Subcutaneous abdominal adipose tissue (tissue), 5 donors: ENCODE measurements at regions not wholly inside any gene's neighbourhood (a gene's known extent, or its start where the extent isn't known, plus 50 kb on each side); places are given as distances from the start of the nearest gene placed in this dataset.
"Not testable (repeated sequence)": the region's sequence is repeated elsewhere in the genome, so short reads cannot be mapped to it uniquely, and the experiment has no call there.

ENCODE experiments used
- H3K27ac ChIP-seq: one replicate; pipeline ENCODE4 v1.7.0; 2013; ENCODE audit warnings: low read depth, mild to moderate bottlenecking, inconsistent platforms, low read length, moderate library complexity
- H3K27me3 ChIP-seq, 5 donors: one replicate each; pipeline ENCODE4 v1.7.0; 2013; ENCODE audit warnings: low read length in 5 of 5, inconsistent platforms in 1 of 5; ENCODE audit not compliant: control insufficient read depth in 5 of 5, insufficient read depth in 4 of 5
- H3K36me3 ChIP-seq, 5 donors: one replicate each; pipeline ENCODE4 v1.7.0; 2013; ENCODE audit warnings: low read length in 5 of 5; ENCODE audit not compliant: control insufficient read depth in 5 of 5, insufficient read depth in 5 of 5
- H3K4me1 ChIP-seq, 5 donors: one replicate each; pipeline ENCODE4 v1.7.0; 2013; ENCODE audit warnings: low read length in 5 of 5, mild to moderate bottlenecking in 3 of 5, moderate library complexity in 1 of 5; ENCODE audit not compliant: control insufficient read depth in 5 of 5, insufficient read depth in 5 of 5
- H3K4me3 ChIP-seq, 5 donors: one replicate each; pipeline ENCODE4 v1.7.0; 2013; ENCODE audit warnings: low read length in 5 of 5, low read depth in 1 of 5
- H3K9ac ChIP-seq, 5 donors: one replicate each; pipeline ENCODE4 v1.7.0; 2013; ENCODE audit warnings: low read length in 5 of 5, mild to moderate bottlenecking in 4 of 5, moderate library complexity in 3 of 5
- H3K9me3 ChIP-seq, 5 donors: one replicate each; pipeline ENCODE4 v1.7.0; 2013; ENCODE audit warnings: low read length in 5 of 5; ENCODE audit not compliant: control insufficient read depth in 5 of 5
- donor health status: healthy.
- donor health status: healthy.
- donor health status: healthy.
- donor health status: healthy.
- donor health status: healthy.

DNA sequence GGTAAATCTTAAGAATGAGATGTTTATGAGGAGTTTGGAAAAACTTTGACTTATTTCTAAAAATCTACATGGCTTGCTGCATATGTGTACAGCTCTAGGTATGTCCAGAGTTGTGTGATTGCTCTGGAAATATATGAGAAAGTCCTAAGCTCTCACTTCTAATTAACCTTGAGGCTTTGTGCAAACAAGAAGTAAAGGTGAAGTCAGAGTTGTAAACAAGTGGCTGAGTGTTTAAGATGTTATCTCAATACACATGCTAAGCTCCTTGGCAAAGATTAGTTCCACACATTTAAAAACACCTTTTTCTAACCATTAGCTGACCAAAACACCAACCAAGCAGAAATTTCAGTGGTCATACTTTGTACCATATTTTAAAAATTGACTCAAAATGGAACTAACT is 684.2 kb downstream of the HTR1B start:
- no peak overlapping the region for H3K9ac ChIP-seq
- no peaks in the 10 kb centered on the region for H3K9me3 ChIP-seq
- no peaks in the 10 kb centered on the region for H3K36me3 ChIP-seq
- no peak overlapping the region for H3K27ac ChIP-seq
- no peaks in the 10 kb centered on the region for H3K27me3 ChIP-seq
- peaks cover 0 to 9% (median 0%) of the 10 kb centered on the region in 5 donors for H3K4me1 ChIP-seq
- no peak overlapping the region for H3K4me3 ChIP-seq

DNA sequence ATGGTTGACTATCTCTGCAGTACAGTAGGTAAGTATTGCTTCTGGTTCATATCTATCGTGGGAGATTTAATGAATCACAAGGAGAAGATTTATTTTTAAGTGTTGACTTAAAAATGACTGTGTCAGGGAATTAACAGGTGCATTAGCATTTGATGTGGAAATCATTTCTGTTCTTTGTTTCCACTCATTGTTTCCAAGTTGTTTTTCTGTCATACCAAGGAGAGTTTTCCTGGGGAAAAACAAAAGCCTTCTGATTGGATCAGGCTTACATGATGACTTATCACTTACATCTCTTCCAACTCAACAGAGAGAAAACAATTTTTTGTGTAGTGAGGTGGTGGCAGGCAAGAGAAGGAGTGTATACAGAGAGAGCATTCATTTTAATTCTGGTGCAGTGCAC is 686.4 kb downstream of the HTR1B start:
- no peak overlapping the region for H3K9ac ChIP-seq
- H3K4me3 ChIP-seq = no peak overlapping the region
- H3K27ac ChIP-seq = no peak overlapping the region
- H3K36me3 ChIP-seq = no peaks in the 10 kb centered on the region
- no peaks in the 10 kb centered on the region for H3K27me3 ChIP-seq
- peaks cover 0 to 9% (median 0%) of the 10 kb centered on the region in 5 donors for H3K4me1 ChIP-seq
- H3K9me3 ChIP-seq = no peaks in the 10 kb centered on the region

DNA sequence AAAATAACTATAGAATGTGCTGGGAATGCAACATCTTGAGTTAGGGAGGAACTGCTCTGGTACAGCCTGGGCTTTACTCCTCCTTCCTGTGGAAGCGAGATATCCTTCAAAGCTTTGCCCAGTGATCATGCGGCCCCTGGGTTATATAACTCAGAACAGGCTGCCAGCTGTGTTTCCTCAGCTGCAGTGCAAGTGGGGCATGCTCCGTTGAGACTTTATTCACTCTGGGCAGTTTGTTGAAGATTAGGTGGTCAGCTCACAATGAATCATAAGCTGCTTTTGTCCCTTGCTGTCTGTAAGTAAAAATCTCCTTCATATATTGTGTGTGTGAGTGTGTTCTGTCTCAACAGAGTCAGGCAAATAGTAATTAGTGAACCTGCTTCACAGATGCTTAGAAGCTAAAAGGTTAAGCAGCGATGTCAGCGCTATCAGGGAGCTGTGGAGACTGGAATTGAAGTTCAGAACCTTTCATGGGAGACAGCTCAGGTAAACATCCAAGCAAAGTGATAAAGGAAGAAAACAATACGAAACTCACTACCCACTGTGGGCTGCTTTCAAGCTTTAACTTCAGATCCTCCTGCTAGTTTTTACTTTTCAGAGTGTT is 688.4 kb downstream of the HTR1B start:
- Histone ChIP-seq H3K27ac (no peak overlapping the region), H3K4me3 (no peak overlapping the region), H3K4me1 (peaks cover 0 to 9% (median 0%) of the 10 kb centered on the region in 5 donors), H3K9me3 (no peaks in the 10 kb centered on the region), H3K27me3 (no peaks in the 10 kb centered on the region), H3K9ac (no peak overlapping the region), H3K36me3 (no peaks in the 10 kb centered on the region)

DNA sequence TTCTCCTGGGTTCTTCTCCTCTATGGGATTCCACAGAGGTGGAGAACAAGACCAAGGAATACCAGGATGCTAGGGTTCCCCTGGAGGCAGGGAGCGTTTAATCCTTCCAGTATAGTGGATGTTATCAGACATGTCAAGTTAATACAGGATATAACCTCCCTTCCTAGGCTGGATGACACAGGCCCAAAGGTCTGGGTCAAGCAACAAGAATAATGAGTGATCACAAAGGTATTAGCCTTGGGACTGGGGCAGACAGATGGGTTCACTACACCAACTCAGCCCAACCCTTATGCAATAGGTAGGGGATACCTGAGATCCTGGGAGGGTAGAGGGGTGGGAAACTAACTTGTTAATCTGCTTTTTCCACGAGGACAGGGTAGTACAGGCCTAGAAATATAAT is 690.3 kb downstream of the HTR1B start:
- no peak overlapping the region for H3K27ac ChIP-seq
- H3K9ac ChIP-seq = no peak overlapping the region
- peaks cover 0 to 7% (median 0%) of the 10 kb centered on the region in 5 donors for H3K4me1 ChIP-seq
- no peaks in the 10 kb centered on the region for H3K36me3 ChIP-seq
- H3K27me3 ChIP-seq = no peaks in the 10 kb centered on the region
- H3K4me3 ChIP-seq = no peak overlapping the region
- H3K9me3 ChIP-seq = no peaks in the 10 kb centered on the region

DNA sequence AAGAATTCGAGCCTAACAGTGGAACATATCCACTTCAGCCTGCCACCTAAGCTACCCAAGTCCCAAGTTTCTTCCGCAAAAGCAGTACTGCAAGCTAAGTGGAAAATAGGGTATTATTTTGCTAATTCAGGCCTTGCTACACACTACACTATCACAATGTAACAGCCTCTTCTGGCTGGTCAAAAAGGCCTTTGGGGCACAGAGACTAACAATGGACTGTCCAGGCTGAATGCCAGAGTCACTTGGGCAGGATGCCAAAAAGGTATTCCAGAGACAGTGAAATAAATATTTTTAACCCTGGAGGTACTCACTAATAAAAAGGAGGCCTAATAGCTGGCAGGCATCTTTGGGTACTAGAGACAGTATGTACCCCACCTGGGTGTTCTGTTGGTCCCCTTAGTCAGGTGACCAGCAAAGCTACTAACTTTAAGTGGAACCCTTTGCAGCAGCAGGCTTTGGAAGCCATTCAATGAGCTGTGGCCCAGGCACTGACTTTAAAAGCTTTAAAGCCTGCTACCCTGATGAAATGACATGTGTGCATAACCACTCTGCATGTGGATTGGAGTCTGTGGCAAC is 692.1 kb downstream of the HTR1B start:
- Histone ChIP-seq H3K4me3 (no peak overlapping the region), H3K9me3 (no peaks in the 10 kb centered on the region), H3K27me3 (no peaks in the 10 kb centered on the region), H3K27ac (no peak overlapping the region), H3K9ac (no peak overlapping the region), H3K4me1 (peaks cover 0 to 7% (median 0%) of the 10 kb centered on the region in 5 donors), H3K36me3 (no peaks in the 10 kb centered on the region)

DNA sequence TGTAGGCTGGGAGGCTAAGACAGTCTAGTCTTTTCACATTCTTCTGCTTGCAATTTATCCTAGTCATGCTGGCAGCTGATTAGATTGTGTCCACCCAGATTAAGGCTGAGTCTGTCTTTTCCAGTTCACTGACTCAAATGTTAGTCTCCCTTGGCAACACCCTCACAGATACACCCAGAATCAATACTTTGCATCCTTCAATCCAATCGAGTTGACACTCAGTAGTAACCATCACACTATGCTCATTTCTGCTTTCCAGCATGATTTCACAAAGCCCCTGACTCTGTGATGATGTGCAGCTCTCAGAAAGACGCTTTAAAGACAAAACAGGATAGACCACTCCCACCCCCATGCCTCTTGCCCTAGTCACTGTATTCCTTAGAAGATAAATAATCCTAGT is 693.0 kb downstream of the HTR1B start:
- Histone ChIP-seq H3K9me3 (no peaks in the 10 kb centered on the region), H3K36me3 (no peaks in the 10 kb centered on the region), H3K27me3 (no peaks in the 10 kb centered on the region), H3K4me3 (no peak overlapping the region), H3K4me1 (peaks cover 0 to 7% (median 0%) of the 10 kb centered on the region in 5 donors), H3K27ac (no peak overlapping the region), H3K9ac (no peak overlapping the region)

DNA sequence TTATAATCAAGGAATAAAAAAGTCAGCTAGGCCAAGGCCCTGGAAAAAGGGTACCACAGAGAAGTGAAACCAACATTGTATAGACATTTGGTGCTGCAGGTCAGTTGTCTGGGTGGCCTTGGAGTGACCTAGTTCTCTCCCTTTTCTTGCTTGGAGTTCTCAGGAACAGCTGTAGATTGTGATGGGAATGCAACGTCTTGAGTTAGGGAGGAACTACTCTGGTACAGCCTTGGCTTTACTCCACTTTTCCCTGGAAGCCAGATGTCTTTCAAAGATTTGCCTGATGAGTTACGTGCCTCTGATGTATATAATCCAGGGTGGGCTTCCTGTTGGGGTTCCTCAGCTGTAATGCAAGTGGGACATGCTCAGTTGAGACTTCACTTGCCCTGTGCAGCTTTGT is 694.7 kb downstream of the HTR1B start:
- H3K27me3 ChIP-seq = no peaks in the 10 kb centered on the region
- no peak overlapping the region for H3K4me3 ChIP-seq
- no peak overlapping the region for H3K9ac ChIP-seq
- no peaks in the 10 kb centered on the region for H3K36me3 ChIP-seq
- H3K9me3 ChIP-seq = no peaks in the 10 kb centered on the region
- H3K4me1 ChIP-seq = peaks cover 0 to 7% (median 0%) of the 10 kb centered on the region in 5 donors
- H3K27ac ChIP-seq = no peak overlapping the region

DNA sequence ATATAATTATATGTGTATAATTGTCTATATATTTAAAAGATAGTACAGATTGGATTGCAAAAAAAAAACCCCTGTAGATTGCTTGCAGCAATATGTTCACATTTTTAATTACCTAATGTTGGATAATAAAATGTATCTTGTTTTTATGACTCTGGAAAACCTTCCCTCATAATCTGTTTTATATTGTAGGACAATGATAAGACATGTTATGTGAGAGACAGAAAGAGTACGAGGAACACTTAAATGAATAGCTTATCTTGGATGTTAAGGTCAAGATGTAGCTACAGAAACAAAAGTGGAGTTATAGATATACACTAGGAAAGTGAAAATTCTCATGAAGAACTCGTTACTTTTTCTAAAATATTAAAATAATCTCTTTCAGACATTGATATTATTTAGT is 691.6 kb upstream of the IMPG1 start:
- Histone ChIP-seq H3K36me3 (no peaks in the 10 kb centered on the region), H3K27me3 (no peaks in the 10 kb centered on the region), H3K9me3 (no peaks in the 10 kb centered on the region), H3K4me3 (no peak overlapping the region), H3K9ac (no peak overlapping the region), H3K4me1 (peaks cover 0 to 7% (median 0%) of the 10 kb centered on the region in 5 donors), H3K27ac (no peak overlapping the region)

DNA sequence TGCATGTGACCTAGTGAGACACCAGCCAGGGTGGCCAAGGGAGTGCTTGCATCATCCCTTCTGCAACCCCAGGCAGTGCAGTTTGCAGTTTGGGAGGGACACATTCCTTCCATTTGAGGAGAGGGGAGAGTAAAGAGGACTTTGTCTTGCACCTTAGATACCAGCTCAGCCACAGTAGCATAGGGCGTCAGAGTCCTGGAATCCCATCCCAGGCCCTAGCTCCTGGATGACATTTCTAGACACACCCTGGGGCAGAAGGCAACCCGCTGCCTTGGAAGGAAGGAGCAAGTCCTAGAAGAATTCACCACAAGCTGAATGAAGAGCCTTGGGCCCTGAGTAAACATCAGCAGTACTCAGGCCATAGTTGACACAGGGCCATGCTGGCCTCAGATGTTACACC is 680.4 kb upstream of the IMPG1 start:
- Histone ChIP-seq H3K9ac (no peak overlapping the region), H3K36me3 (no peaks in the 10 kb centered on the region), H3K27me3 (no peaks in the 10 kb centered on the region), H3K4me3 (no peak overlapping the region), H3K27ac (no peak overlapping the region), H3K9me3 (peaks cover 0 to 2% (median 0%) of the 10 kb centered on the region in 5 donors), H3K4me1 (no peaks in the 10 kb centered on the region)

DNA sequence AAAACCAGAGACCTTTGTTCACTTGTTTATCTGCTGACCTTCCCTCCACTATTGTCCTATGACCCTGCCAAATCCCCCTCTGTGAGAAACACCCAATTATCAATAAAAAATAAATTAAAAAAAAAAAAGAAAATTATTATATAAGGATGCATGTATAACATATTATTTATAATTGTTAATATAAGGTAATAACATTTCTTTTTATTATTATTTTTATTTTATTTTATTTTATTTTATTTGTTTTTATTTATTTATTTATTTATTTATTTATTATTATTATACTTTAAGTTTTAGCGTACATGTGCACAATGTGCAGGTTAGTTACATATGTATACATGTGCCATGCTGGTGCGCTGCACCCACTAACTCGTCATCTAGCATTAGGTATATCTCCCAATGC is 672.9 kb upstream of the IMPG1 start:
- H3K9ac ChIP-seq, H3K27me3 ChIP-seq, H3K4me3 ChIP-seq, H3K4me1 ChIP-seq, H3K27ac ChIP-seq, H3K9me3 ChIP-seq, H3K36me3 ChIP-seq: not testable (repeated sequence)
